Glomerular visceral epithelial cell (primary cell): ENCODE measurements at regions not wholly inside any gene's neighbourhood (a gene's known extent, or its start where the extent isn't known, plus 50 kb on each side); places are given as distances from the start of the nearest gene placed in this dataset.

Experiments
- DNase-seq: peaks from one replicate; pipeline ENCODE4 v3.0.0-alpha.2; 2016; ENCODE audit errors: extremely low spot score

DNA sequence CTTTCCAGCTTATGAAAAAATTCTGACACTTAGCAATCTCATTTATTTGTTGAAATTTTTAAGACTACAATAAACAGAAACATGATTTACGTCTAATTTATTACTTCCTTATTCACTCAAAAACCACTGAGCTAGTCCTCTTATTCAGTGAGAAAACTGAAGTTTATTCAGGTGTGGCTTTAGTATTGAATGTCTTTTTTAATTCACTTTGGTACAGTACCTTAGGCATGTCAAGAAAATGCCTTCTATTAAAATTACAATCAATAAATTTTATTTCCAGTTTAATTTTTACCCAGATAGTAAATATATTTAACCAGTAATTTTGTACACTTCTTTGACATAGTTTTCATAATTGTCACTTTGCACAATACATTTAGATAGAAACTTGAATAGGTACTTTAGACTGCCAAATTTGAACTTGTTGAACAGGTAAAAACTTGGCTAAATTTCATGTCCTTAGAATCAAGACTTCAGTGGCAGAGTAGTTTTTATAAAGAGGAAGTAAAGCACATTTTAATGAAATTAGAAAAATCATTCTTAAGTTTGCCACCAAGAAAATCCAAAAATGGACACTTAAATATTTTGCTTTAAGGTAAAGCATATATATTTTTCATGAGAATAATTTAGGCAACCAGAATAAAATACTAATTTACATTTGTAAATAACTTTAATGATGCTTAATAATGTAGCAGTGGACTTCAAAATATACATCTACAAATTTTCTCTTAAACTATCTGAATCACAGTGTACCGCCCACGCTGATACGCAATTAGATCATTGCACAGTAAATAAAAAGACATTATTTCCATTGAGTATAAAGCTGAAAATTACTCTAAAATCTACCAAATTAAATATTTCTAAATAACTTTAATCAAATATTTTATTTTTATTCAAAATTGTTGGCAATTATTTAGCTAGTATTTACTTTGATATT, 159.1 kb downstream of the RASSF9 start:
- no peak for DNase-seq

- no peak for DNase-seq
These were observed 156.9 kb downstream of the RASSF9 start for GRCh38 chr12:85679296-85679695.

DNA sequence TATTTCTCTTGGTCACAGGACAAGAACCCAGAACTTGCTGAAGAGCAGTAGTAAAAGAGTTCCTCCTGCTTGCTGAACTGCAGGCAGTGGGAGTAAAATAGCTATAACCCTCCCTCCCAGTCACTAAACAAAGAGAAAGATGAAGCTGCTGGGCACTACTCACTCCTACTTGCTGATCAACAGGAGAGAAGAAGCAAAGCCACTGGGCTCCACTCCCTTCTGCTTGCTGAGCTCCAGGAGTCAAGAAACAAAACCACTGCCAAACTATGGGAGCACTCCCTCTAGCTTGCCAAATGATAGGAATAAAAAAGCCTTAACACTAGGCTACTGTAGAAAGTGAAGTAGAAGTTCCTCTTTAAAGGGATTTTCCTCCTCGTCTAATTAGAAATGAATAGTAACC, 155.3 kb downstream of the RASSF9 start:
- no peak for DNase-seq

- no peak for DNase-seq
These were observed 154.9 kb downstream of the RASSF9 start for GRCh38 chr12:85681333-85681732.

DNA sequence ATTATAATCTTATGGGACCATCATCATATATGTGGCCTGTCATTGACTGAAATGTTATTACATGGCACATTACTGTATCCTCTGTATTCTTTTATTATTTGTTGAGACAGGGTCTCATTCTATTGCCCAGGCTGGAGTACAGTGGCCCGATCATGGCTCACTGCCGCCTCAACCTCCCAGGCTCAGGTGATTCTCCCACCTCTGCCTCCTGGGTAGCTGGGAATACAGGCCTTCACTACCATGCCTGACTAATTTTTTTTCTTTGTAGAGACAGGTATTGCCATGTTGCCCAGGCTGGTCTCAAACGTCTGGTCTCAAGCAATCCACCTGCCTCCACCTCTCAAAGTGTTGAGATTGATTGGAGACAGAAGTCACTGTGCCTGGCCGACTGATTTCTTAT, 153.2 kb downstream of the RASSF9 start:
- DNase-seq: no peak

GRCh38 chr12:85688837-85689236, 147.4 kb downstream of the RASSF9 start:
- no peak for DNase-seq

- no peak for DNase-seq
These were observed 146.1 kb downstream of the RASSF9 start for GRCh38 chr12:85690146-85690545.

DNA sequence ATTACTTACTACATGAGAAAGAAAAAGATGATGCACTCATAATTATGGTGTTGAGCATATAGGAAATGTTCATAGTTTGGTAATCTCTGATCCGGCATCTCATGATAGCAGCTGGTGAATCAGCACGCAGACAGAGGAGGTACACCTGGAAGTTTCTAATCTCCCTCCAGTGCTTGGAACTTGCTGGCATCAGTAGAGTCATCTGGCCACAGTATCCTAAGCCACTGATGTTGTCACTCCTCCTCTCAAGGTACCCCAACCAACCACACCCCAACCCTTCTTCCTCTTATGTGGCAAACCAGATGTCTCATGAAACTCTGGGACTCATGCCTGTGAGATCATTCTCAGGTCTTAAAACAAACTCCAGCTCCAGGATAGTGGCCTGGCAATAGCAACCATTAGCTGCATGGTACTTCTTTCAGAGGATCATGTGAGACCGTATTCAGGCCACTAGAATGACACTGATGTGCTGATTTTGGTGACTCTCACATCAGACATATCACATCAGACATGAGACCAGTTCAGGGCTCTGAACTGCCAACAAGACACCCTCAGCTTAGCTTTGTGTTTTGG, 143.0 kb downstream of the RASSF9 start:
- DNase-seq: no peak

DNA sequence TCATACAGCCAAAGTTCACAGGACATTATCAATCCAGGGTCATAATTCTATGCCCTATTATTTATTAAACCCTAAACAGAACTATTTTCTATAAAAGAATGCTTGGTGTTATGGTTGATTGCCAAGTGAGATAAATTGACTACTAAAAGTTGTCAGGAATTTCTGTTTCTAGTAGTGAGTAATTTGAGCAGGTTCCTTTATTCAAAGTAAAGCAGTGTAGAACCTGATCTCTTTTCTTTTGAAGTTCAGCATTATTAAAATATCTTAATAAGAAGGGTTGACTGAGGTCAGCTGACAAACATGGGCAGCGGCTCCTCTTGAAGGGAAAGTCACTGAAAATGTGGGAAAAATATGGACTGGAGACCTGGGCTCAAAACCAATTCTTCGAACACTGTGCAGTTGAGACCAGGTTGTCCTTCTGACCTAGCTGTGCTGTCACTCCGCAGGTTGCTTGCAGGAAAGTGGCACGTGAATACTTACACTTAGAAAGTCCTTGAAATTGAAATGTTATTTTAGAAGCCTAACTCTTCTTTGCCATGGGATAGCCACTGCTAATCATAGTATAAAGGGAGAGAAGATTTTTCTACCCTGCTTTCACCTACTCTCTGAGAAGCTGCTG, 141.0 kb downstream of the RASSF9 start:
- DNase-seq: no peak

DNA sequence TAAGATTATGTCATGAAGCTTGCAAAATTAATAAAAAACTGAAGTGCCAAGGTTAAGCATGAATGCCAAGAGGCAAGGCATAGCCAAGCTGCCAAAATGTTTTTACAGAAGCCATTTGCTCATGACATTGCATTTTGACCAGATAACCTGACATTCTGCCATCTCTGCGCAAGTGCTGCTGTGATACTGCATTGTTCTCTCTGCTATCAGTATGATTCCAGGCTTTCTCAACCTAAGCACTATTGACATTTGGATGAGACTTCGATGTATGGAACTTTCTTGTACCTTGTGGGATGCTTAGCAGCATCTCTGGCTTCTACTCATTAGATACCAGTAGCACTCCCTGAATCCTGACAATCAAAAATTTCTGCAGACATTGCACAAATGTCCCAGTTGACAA, 139.2 kb downstream of the RASSF9 start:
- no peak for DNase-seq

DNA sequence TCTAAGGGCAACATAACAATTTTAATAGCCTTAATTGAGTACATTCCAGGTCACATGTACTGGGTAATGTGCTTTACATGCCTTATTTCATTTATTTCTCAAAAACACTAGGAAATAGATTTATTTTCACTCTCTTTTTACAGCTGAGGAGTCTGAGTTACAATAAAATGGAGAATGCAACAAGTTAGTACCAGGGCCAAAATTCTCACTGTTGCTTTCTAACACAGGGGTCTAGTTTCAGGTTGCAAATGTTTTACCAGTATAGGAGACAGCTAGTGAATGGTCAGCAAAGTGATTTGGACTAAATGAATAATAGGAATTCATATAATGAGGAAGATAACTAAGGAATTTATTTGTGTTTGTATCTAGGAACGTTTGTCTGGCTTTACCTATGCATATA, 137.3 kb downstream of the RASSF9 start:
- DNase-seq: no peak

DNA sequence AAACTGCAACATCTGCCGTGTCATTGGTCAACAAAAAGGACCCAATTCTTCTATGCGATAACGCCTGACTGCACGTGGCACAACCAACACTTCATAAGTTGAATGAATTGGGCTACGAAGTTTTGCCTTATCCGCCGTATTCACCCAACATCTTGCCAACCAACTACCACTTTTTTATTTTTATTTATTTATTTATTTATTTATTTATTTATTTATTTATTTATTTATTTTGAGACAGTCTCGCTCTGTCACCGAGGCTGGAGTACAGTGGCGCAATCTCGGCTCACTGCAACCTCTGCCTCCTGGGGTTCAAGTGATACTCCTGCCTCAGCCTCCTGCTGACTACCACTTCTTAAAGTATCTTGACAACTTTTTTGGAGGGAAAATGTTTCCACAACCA, 127.4 kb downstream of the RASSF9 start:
- no peak for DNase-seq

DNA sequence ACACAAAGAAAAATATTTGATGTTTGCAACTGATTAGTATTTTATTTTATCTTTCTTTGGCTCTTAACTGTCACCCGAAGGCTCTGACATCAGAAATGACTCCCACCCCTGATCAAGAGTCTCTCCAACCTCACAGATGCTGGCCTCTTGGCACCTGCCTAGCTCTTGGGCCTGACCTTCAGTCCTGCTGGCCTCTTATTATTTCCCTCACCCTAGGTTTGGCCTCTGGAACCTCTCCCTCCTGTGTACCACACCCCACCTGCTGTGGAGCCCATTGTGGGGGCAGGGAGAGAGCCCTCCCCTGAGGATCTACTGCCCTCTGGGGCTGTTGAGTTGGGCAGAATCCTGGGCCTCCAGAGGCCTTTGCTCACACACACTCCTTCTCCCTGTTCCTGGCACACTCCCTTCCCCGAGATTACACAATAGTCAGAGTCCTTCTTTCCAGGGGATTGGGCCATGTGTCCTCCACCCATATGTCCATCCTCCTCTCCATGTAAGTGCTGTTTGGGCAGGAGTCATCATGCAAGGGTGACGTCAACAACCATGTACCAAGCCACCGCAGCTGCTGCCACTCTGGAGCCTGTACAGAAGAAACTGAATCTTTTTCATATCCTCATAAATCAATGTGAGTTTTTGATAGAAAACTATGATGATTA, 124.3 kb downstream of the RASSF9 start:
- no peak for DNase-seq

- DNase-seq: no peak
These were observed 122.8 kb downstream of the RASSF9 start for GRCh38 chr12:85713373-85713772.

DNA sequence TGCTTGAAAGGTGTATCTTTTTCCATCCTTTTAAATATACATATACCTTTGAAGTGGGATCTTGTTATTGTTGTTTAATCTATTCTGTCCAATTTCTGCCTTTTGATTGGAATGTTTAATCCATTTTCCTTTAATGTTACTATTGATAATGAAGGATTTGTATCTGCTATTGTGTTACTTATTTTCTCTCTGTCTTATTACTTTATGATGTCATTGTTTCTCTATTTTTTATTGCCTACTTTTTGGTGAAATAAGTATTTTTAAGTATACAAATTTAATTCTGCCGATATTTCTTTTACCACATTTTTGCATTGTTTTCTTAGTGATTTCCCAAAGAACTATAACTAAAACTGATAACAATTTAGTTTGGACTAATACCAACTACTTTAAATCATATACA, 121.8 kb downstream of the RASSF9 start:
- no peak for DNase-seq

- no peak for DNase-seq
These were observed 115.7 kb downstream of the RASSF9 start for GRCh38 chr12:85720308-85721033.

GRCh38 chr12:85725991-85726390, 110.2 kb downstream of the RASSF9 start:
- DNase-seq: no peak

DNA sequence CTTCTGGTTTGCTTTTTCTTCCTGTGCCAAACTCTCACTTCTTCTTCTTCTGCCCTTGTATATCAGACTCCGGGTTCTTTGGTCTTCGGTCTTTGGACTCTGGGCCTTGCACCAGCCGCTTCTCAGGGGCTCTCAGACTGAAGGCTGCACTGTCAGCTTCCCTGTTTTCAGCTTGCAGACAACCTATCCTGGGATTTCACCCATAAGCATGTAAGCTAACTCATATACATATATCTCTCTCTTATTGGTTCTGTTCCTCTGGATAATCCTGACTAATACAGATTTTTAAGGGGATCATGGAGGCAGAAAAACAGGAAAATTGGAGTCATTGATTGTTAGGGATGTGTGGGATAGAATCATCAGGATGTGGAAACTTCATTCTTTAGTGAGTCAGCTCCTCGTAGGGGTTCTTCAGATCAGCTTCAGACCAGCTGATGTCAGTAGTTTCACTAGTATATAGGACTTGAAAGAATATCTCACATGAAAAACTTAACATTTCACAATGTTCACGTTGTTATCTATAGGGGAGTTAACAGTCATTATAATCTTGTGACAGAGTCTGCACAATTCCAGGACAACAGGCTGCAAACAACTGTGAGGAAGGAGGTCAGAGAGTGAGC, 102.9 kb downstream of the RASSF9 start:
- DNase-seq: no peak

- no peak for DNase-seq
These were observed 102.2 kb downstream of the RASSF9 start for GRCh38 chr12:85733984-85734383.

DNA sequence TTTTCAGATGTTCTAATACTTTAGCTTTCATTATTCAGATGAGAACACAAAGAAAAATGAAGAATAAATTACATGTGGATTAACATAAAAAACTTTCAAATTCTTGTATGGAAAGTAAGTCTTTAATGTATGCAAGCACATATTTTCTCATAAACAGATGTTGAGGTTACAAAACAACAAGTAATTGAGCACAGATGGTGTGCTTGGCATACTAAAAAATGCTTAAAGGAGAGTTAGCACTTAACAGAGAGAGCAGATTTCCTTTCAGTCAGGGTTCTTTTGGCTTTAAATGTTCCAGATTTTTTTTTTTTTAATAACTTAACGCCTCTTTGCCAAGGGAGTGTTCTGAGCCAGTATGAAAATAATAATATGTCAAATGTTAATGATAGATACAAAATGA, 96.0 kb downstream of the RASSF9 start:
- DNase-seq: no peak

DNA sequence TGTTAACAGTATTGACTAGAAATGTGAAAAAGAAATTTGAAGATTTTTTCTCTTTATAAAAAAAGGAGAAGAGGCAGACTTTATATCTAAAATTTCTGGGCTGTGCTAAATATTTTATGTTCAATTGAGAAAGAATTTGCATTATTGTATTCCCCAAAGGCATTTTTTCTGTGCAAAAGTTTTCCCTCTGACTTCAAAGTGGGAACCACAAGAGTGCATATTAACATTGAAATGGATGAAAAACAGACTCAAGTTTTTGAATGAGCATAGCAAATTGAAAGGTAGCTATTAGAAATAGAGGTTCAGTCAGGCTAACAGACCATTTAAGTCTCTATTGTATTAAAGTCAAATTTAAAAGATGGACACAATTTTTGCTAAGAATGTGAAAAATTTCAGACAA, 95.2 kb downstream of the RASSF9 start:
- DNase-seq: no peak
